RWPE1 (cell line): ENCODE measurements at regions not wholly inside any gene's neighbourhood (a gene's known extent, or its start where the extent isn't known, plus 50 kb on each side); places are given as distances from the start of the nearest gene placed in this dataset.

Experiments used
- CTCF ChIA-PET: fragments of 350-600 bp; sonication (Branson Sonifier 250); formaldehyde crosslinking; extraction: SDS; loops from one replicate; lab custom pipeline; 2021; lab: Yijun Ruan, JAX
- POLR2A ChIA-PET: fragments of 400-600 bp; formaldehyde crosslinking; extraction: SDS; loops from one replicate; lab custom pipeline; 2020; ENCODE audit warnings: antibody characterized with exemption; ENCODE audit not compliant: low non-redundant PET; lab: Yijun Ruan, JAX
- DNase-seq: peaks from one replicate; pipeline ENCODE4 v3.0.0; 2012; ENCODE audit warnings: low spot score
- H3K27ac ChIP-seq: fragments of 450-650 bp; 2 replicates; pipeline ENCODE4 v1.5.1; 2017
- TF ChIP-seq, protein P1 (sequence below): fragments of 450-650 bp; conservative IDR thresholded peaks from 2 replicates; pipeline ENCODE4 v1.5.1; 2017; ENCODE audit warnings: low read depth, mild to moderate bottlenecking

- CTCF ChIA-PET: no interaction called here
Measured at GRCh38 chr20:39886650-39887190, 802.3 kb downstream of the MAFB start.

GRCh38 chr20:39885975-39886649 is 802.9 kb downstream of the MAFB start:
- peak; percentile 22 for DNase-seq
- ChIA-PET POLR2A (no interaction called here), CTCF (interaction anchor here (0.6 to 0.7 kb wide), 3 partner anchors 205 to 465 kb away, joined by 3 to 4 read pairs (median 3); no protein-coding TSS in a partner anchor)
- H3K27ac ChIP-seq: no peak overlapping the region
- TF ChIP-seq, protein P1, sequence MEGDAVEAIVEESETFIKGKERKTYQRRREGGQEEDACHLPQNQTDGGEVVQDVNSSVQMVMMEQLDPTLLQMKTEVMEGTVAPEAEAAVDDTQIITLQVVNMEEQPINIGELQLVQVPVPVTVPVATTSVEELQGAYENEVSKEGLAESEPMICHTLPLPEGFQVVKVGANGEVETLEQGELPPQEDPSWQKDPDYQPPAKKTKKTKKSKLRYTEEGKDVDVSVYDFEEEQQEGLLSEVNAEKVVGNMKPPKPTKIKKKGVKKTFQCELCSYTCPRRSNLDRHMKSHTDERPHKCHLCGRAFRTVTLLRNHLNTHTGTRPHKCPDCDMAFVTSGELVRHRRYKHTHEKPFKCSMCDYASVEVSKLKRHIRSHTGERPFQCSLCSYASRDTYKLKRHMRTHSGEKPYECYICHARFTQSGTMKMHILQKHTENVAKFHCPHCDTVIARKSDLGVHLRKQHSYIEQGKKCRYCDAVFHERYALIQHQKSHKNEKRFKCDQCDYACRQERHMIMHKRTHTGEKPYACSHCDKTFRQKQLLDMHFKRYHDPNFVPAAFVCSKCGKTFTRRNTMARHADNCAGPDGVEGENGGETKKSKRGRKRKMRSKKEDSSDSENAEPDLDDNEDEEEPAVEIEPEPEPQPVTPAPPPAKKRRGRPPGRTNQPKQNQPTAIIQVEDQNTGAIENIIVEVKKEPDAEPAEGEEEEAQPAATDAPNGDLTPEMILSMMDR: peak; percentile 29

More at GRCh38 chr20:39886650-39887190, 802.3 kb downstream of the MAFB start:
- POLR2A ChIA-PET: no interaction called here
- DNase-seq: no peak
- no peak overlapping the region for H3K27ac ChIP-seq
- TF ChIP-seq, protein P1: no peak

- DNase-seq: no peak
- TF ChIP-seq, protein P1: no peak
- POLR2A ChIA-PET: no interaction called here
- no peak overlapping the region for H3K27ac ChIP-seq
- CTCF ChIA-PET: interaction anchor here (0.6 kb wide), 1 partner anchor 16 kb away, joined by 3 read pairs; no protein-coding TSS in a partner anchor
Measured at GRCh38 chr20:39882806-39883205, 806.2 kb downstream of the MAFB start.

GRCh38 chr20:39880890-39881289 is 808.1 kb downstream of the MAFB start:
- DNase-seq: peak; percentile 54

DNA sequence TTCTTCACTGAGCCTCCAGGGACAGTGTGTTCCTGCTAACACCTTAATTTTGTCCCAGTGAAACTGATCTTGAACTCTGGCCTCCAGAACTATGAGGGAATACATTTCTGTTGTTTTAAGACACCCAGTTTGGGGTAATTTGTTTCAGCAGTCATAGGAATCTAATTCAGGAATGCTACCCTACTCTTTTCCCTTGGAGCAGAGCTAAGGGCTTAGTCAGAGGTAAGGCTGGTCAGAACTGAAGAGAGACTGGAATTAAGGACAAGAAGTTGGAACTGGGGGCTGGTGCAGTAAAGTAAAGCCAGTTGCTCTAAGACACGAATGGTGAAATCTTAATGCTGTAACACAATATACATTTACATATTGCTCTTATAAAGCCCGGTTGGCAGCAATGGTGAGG is 809.7 kb downstream of the MAFB start:
- POLR2A ChIA-PET: no interaction called here
- TF ChIP-seq, protein P1: no peak

More at GRCh38 chr20:39880890-39881289, 808.1 kb downstream of the MAFB start:
- CTCF ChIA-PET: interaction anchor here (0.7 kb wide), 2 partner anchors 185 to 435 kb away, joined by 3 to 4 read pairs; no protein-coding TSS in a partner anchor
- no peak overlapping the region for H3K27ac ChIP-seq
- TF ChIP-seq, protein P1: no peak
- POLR2A ChIA-PET: no interaction called here

GRCh38 chr20:39878809-39879208 is 810.2 kb downstream of the MAFB start:
- DNase-seq: peak; percentile 49
- H3K27ac ChIP-seq: no peak overlapping the region
- ChIA-PET POLR2A (no interaction called here), CTCF (interaction anchor here (0.6 to 1.0 kb wide), 3 partner anchors 86 to 812 kb away, joined by 3 to 5 read pairs (median 3); no protein-coding TSS in a partner anchor)
- TF ChIP-seq, protein P1: no peak

More for the DNA sequence above, 809.7 kb downstream of the MAFB start:
- CTCF ChIA-PET: interaction anchor here (0.7 to 1.0 kb wide), 2 partner anchors 86 to 115 kb away, joined by 3 read pairs; no protein-coding TSS in a partner anchor
- H3K27ac ChIP-seq: no peak overlapping the region
- no peak for DNase-seq
